DMS53 treated with DMSO at 0.1 percent for 48 hours (cell line): ENCODE measurements at regions not wholly inside any gene's neighbourhood (a gene's known extent, or its start where the extent isn't known, plus 50 kb on each side); places are given as distances from the start of the nearest gene placed in this dataset.
A peak's percentile ranks its signal among the peaks of the same experiment; 100 is the strongest.

Experiments
- DNase-seq: peaks from one replicate; lab custom pipeline; 2025; ENCODE audit not compliant: unreplicated experiment; lab: John Stamatoyannopoulos, UW

- DNase-seq, result no peak
Measured at GRCh38 chr10:131620904-131621303, 279.9 kb upstream of the PPP2R2D start.

DNA sequence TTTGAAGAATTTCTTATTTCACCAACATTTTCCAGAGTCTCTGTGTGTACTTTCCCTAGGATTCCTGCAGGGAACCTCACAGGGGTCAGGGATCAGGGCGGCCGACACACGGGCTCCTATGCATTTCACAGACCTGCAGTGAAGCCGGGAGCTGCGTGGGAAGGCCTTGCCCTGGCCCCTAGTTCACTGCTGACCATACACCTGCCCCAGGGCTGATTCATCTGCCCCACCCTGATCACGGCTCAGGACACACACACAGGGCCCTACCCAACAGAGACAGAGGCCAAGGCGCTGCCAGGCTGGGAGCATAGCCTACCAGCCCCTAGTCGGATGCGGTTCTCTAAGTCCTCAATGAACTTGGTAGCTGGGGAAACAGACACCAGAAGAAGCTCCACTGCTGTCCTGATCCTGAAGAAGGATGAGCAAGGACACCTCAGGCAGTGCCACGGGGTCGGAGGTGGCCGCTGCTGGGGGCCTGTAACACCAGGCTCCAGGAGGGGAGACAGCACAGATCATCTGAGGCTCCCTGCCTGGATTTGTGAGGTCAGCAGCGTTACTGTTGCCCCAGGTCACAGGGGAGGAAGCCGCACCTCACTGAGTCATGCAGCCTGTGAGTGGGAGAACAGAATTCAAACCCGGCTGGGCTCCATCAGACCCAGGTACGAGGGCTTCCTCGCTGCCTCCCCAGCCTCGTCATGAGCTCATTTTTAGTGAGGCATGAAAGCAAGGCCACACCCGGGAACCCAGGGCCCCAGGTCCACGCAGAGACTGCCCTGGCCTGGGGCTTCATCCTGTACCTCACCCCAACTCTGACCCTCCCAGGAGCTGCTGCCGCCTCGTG is 278.8 kb upstream of the PPP2R2D start:
- no peak for DNase-seq

- DNase-seq, result no peak
Measured at GRCh38 chr10:131625041-131625440, 275.8 kb upstream of the PPP2R2D start.

DNA sequence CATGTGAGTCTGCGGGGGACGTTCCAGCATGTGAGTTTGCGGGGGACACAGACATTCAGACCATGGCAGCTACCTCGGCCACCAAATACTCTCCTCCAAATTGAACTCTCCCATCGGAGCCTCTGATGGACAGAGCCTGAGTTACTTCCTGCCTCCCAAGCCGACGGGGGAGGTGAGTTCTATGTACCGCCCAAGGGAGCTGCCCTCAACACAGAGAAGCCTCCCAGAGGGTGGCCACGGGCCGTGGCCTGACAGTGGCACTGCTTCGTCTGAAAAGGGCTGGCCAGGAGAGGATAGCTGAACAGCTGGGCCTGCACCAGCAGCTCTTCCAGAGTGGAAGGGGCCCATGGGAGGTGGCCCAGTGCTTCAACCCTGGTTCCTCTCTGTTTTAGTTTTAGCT is 274.5 kb upstream of the PPP2R2D start:
- DNase-seq, result no peak

DNA sequence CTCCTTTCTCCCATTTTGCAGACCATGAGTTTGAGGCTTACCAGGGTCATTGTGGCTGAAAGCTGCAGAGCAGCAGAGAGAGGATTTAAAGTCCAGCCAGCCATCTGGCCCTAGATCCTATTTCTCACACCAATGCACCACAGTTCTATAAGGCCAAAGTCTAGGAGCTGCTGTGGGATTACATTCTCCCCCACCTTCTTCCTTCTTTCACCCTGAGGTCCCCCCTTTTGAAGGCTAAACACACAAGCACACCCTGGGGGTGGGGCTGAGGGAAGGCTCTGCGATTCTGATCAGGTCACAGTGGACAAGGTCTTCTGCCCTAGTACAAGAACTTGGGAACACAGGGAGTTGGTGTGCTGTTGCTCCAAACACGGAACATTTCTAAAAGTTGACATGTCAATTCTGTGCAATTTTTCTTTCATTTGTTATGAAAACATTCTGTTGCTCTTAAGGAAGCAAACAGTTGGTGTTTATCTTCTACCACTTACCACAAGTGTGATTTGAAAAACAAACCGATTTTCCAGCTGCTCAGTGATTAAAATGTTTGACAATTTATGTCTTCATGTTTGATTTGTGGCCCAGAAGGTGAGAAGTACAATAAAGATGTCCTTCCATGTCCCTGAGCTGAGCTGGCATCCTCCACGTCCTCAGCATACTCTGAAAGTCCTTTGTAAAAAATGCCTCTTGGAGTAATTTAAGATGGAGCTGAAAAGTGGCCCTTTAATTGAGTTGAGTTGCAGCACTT is 271.6 kb upstream of the PPP2R2D start:
- DNase-seq, result no peak

DNA sequence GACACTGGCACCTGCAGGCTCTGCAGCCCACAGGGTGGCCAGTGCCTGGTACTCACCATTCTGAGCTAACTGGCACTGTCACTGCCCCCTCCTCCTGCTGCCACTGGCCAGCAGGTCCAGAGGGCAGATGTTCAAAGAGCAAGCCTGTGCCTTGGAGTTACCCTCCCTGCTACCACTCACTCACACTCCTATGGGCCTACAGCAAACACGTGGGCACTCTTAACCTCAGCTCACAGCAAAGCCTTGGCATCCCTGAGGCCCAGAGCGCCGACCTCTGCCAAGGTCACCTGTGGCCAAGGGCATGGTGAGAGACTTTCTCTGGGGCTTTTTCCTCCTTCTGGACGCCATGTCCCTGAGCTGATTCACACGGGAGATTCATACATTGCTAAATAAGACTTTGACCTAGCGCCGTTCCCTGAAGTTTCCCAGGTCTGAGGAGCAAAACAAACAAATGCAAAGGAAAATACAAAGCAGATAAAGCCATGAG is 270.0 kb upstream of the PPP2R2D start:
- no peak for DNase-seq

GRCh38 chr10:131631619-131632018 is 269.2 kb upstream of the PPP2R2D start:
- no peak for DNase-seq

- DNase-seq, result no peak
Measured at GRCh38 chr10:131635564-131636015, 265.2 kb upstream of the PPP2R2D start.

DNA sequence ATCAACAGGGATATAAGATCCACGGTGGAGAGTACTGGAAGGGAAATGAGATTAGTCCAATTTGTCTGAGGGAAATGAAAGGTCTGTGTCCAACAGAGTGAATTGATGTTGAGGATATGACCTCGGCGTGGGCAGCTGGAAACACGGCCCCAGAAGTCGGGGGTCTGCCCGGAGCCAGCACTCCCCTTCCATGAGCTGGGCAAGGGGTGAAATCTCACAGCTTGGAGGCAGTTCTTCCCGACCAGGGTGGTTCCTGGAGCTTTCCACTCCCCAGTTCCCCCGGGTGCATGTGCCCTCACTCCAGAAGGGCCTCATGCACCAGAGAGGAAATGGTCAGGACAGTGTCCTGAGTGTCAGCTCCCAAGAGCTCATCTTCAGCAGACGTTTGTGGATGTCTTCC is 264.7 kb upstream of the PPP2R2D start:
- DNase-seq, result no peak

GRCh38 chr10:131636841-131637724 is 263.7 kb upstream of the PPP2R2D start:
- DNase-seq, result no peak

DNA sequence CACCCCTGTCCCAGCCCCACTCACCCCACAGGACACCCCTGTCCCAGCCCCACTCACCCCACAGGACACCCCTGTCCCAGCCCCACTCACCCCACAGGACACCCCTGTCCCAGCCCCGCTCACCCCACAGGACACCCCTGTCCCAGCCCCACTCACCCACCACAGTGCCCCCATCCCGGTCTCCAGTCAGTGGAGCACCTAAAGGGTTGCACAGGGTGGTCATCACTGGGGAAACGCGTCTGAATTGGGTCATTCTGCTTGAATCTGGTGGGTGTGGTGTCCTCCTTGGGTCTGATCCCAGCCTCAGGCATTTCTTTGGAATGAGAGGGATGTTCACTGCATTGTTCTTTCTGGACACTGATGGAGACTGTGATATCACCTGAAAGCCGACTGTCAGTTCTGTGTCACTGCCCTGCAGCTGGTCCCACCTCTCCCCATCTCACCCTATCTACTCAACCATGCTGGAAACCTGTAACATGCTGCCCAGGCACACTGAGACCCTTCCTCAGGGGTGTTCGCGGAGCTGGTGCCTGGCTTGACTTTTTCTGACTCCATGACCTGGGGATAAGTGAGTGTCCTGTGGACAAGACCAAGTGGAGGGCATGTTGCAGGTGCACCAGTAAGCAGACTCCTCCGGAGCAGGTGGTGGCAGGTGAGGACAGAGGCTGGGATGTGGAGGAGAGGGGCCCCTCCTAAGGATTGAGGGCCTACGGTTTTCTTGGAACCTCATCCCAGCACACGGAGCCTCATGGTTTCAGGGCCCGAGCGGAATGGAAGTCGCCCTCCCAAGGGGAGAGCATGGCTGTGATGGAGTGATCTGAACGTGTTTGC is 262.5 kb upstream of the PPP2R2D start:
- DNase-seq, result no peak

DNA sequence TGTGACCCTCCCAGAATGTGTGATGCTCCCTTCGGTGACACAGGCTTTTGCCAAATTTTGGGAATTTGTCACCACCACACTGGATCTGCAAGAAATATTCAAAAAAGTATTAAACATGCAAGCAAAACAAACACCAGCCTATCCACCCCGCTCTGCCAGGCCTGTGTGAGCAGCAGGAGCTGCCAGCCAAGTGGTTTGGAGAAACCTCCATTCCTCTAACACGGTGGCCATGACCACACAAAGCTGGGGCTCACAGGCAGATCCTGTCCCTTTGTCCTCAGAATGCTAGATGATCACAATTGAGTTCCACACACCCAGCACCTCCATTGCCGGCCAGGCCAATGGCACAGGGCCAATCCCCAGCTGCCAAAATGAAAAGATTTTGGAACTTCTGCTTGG is 261.9 kb upstream of the PPP2R2D start:
- no peak for DNase-seq

DNA sequence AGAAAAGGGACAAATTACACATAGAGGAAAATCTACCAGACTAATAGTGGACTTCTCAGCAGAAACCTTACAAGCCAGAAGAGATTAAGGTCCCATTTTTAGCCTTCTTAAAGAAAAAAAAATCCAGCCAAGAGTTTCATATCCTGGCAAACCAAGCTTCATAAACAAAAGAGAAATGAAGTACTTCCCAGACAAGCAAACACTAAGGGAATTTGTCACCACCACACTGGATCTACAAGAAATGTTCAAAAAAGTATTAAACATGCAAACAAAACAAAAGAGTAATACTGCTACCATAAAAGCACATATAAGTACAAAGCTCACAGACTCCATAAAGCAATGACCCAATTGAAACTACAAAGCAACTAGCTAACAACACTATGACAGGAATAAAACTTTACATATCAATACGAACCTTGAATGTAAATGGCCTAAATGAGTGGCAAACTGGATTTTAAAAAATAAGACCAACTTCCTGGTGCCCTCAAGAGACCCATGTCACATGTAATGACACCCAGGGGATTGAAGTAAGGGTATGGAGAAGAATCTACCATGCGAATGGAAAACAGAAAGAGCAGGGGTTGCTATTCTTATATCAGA is 260.7 kb upstream of the PPP2R2D start:
- DNase-seq, result no peak

DNA sequence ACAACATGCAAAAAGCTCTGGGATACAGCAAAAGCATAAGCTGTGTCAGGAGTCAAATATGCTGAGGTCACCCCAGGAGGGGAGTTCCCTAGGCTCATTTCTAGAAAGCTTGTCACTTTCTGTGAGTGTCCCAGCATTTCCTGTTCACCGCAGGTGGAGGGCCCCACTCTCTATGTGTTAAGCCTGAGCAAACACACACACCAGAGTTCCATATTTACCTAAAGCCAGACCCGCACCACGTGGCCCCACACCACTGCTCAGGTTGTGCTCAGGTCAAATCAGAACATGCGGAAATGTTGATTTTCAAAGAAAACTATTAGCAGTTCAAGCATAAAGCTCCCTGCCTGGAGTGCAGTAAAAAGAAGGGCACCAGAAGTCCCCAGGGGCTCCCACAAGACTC is 259.6 kb upstream of the PPP2R2D start:
- DNase-seq, result peak; percentile 20

- DNase-seq, result no peak
Measured at GRCh38 chr10:131641898-131642297, 258.9 kb upstream of the PPP2R2D start.

DNA sequence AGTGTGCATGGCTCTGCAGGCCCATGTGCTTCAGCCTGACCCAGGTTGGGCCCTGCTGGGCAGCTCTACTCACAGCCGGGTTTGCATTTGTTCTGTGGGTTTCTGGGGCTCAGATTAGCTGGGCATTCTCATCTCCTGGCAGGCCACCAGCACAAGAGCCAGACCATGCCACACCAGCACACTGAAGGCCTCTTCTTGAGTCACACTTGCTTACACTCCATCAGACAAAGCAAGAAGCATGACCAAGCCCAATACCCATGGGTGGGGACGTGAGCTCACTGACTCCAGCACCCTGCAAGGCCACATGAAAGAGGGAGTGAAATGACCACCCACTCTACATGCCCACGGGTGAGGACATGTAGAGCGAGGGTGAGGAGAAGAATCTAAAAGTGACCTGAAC is 257.8 kb upstream of the PPP2R2D start:
- DNase-seq, result no peak

DNA sequence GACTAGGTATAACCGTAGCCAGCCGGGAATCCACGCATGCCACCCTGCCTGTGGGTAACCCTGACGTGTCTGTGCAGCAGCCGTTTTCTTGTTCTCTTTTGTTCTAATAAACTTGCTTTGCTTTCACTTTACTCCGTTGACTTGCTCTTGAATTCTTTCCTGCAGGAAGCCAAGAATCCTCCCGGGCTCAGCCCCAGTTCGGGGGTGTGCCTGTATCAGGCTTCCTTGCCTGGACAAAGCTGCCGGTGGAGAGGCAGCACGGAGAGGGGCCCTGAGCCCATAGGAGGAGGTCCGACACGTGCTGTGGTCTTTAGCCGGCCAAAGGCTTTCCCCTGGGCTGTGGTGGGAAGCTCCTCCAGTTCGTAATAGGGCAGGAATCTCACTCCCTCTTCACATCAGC is 256.5 kb upstream of the PPP2R2D start:
- no peak for DNase-seq

- no peak for DNase-seq
Measured at GRCh38 chr10:131644864-131645658, 255.7 kb upstream of the PPP2R2D start.

DNA sequence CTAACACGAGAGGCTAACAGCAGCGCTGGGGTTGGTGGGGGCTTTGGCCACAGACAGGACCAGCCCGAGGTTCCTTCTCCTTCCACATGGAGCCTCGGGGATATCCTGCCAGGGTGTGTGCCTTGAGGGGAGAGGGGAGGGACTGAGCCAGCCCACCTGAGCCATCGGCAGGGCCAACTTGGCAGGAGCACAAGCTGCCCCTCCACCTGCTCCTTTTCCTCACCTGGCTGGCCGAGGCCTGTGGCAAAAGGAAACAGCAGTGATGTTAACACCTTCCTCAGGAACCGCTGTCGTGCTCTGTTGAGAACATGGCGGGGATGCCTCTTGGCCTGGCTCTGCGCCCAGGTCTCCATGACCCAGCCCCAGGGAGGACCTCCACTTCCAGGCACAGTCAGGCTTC is 255.1 kb upstream of the PPP2R2D start:
- no peak for DNase-seq
